GM13976 (cell line): ENCODE measurements at regions not wholly inside any gene's neighbourhood (a gene's known extent, or its start where the extent isn't known, plus 50 kb on each side); places are given as distances from the start of the nearest gene placed in this dataset.

ENCODE experiments used
- DNase-seq: peaks from one replicate; pipeline ENCODE4 v3.0.0; 2012; ENCODE audit warnings: low spot score
- CTCF ChIP-seq: IDR thresholded peaks from 2 replicates; pipeline ENCODE4 v1.5.1; 2012; ENCODE audit warnings: borderline replicate concordance, mild to moderate bottlenecking; ENCODE audit not compliant: insufficient read depth; ENCODE audit errors: extremely low read depth, missing control alignments, control extremely low read depth
- in situ Hi-C: fragments of 300-500 bp; cut with MboI; formaldehyde crosslinking; loops from one replicate; pipeline ENCODE4 v1.12.0; 2022; ENCODE audit warnings: low sequenced_read_pairs, mixed read lengths, inconsistent platforms; ENCODE audit not compliant: unreplicated experiment

- DNase-seq, result no peak
- in situ Hi-C loops, result loop anchor here (25.0 kb wide), 1 partner anchor 949 kb away; no protein-coding TSS in a partner anchor
- TF ChIP-seq CTCF, result no peak
Observed at GRCh38 chr18:33838054-33838453, 260.0 kb downstream of the ASXL3 start.

- no peak for DNase-seq
- in situ Hi-C loops, result loop anchor here (25.0 kb wide), 1 partner anchor 950 kb away; no protein-coding TSS in a partner anchor
- TF ChIP-seq CTCF, result no peak
Observed at GRCh38 chr18:33837191-33837590, 259.2 kb downstream of the ASXL3 start.

- TF ChIP-seq CTCF, result no peak
- in situ Hi-C loops, result loop anchor here (25.0 kb wide), 1 partner anchor 951 kb away; no protein-coding TSS in a partner anchor
- no peak for DNase-seq
Observed at GRCh38 chr18:33836564-33836963, 258.5 kb downstream of the ASXL3 start.

- no peak for TF ChIP-seq CTCF
- DNase-seq, result no peak
- in situ Hi-C loops, result loop anchor here (25.0 kb wide), 1 partner anchor 952 kb away; no protein-coding TSS in a partner anchor
Observed at GRCh38 chr18:33835419-33835818, 257.4 kb downstream of the ASXL3 start.

DNA sequence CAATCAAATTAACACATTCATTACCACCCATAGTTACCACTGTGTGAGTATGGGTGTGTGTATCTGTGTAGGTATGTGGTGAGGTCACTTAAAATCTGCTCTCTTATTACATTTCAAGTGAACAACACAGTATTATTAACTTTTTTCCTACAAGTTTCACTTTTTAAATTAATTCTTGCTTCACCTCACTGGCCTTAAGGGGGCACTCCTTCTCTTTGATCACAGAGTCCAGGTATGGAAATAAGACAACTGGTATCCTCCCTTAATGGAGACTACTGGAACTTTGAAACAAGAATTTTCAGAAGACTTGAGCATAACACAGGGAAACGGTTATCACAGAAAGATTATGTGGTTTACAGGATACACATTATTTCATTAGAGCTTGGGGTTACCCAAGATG, 255.8 kb downstream of the ASXL3 start:
- in situ Hi-C loops, result loop anchor here (25.0 kb wide), 1 partner anchor 953 kb away; no protein-coding TSS in a partner anchor
- no peak for TF ChIP-seq CTCF
- DNase-seq, result no peak

DNA sequence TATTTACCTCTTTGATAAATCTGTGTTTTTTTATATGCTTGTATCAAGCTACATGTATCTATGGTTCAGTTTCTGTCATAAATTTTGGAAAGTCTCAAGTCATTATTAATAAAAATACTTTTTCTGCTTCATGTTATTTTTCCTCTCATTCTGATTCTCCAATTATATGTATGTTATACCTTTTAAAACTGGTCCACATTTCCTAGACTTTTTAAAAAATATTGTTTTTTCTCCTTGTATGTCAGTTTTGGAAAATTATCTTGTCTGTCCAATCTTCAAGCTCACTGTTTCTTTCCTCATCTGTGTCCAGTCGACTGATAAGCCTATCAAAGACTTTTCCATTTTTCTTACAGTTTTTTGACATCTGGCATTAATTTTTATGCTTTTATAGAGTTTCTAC, 253.4 kb downstream of the ASXL3 start:
- no peak for DNase-seq
- in situ Hi-C loops, result loop anchor here (25.0 kb wide), 1 partner anchor 956 kb away; no protein-coding TSS in a partner anchor
- TF ChIP-seq CTCF, result no peak
